ENCODE measurements at regions not wholly inside any gene's neighbourhood (a gene's known extent, or its start where the extent isn't known, plus 50 kb on each side); places are given as distances from the start of the nearest gene placed in this dataset.

- Histone ChIP-seq H3K36me3 (replicated peaks; ENCODE audit: low read depth, low read length) (no peaks in the 10 kb centered on the region), H3K27ac (ENCODE audit: low read length) (no peak overlapping the region), H3K4me1 (ENCODE audit: low read length) (no peaks in the 10 kb centered on the region), H3K4me2 (ENCODE audit: low read length) (no peak overlapping the region), H3K79me2 (ENCODE audit: low read length) (no peaks in the 10 kb centered on the region), H3K27me3 (ENCODE audit: low read depth, low read length) (no peaks in the 10 kb centered on the region), H3K9me3 (ENCODE audit: insufficient read depth, low read length) (no peaks in the 10 kb centered on the region), H3K4me3 (ENCODE audit: low read length) (no peak overlapping the region), H2AFZ (ENCODE audit: low read depth, low read length) (no peak overlapping the region), H4K20me1 (ENCODE audit: insufficient read depth, low read length) (no peaks in the 10 kb centered on the region), H3K9ac (ENCODE audit: low read length) (no peak overlapping the region)
- no peak for TF ChIP-seq EZH2phosphoT487 (IDR thresholded peaks at IDR 0.05; ENCODE audit: low read depth)
- no peak for TF ChIP-seq CTCF (IDR thresholded peaks at IDR 0.05; ENCODE audit: low read depth, low read length)
These were observed 256.1 kb upstream of the STS start for GRCh38 chrX:6891404-6891803.

DNA sequence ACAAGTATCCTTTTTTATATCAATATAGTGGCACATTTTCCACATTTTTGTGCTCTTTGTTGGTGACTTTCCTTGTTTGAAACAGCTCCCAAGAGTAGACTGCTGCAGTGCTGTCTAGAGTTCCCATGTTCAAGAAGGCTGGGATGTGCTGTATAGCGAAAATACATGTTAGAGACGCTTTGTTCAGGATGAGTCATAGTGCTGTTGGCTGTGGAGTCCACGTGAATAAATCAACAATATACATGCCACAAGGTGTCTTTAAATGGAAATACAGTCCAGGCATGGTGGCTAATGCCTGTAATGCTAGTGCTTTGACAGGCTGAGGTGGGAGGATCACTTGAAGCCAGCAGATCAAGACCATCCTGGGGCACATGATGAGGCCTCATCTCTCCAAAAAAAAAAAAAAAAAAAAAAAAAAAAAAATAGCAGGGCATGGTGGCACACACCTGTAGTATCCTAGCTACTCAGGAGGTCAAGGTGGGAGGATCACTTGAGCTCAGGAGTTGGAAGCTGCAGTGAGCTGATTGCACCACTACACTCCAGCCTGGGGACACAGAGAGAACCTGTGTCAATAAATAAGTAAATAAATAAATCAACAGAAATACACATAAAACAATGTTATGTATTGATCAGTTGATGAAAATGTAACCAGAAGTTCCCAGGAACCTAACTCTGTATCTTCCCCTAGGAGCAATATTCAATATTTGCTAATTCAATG is 256.8 kb upstream of the STS start:
- no peak overlapping the region for H2AFZ ChIP-seq (ENCODE audit: low read depth, low read length)
- H4K20me1 ChIP-seq (ENCODE audit: insufficient read depth, low read length), result no peaks in the 10 kb centered on the region
- no peaks in the 10 kb centered on the region for H3K9me3 ChIP-seq (ENCODE audit: insufficient read depth, low read length)
- H3K4me2 ChIP-seq (ENCODE audit: low read length), result no peak overlapping the region
- H3K4me3 ChIP-seq (ENCODE audit: low read length), result no peak overlapping the region
- H3K27me3 ChIP-seq (ENCODE audit: low read depth, low read length), result no peaks in the 10 kb centered on the region
- H3K9ac ChIP-seq (ENCODE audit: low read length), result no peak overlapping the region
- H3K79me2 ChIP-seq (ENCODE audit: low read length), result no peaks in the 10 kb centered on the region
- TF ChIP-seq CTCF (IDR thresholded peaks at IDR 0.05; ENCODE audit: low read depth, low read length), result no peak
- TF ChIP-seq EZH2phosphoT487 (IDR thresholded peaks at IDR 0.05; ENCODE audit: low read depth), result no peak
- no peaks in the 10 kb centered on the region for H3K36me3 ChIP-seq (replicated peaks; ENCODE audit: low read depth, low read length)
- no peak overlapping the region for H3K27ac ChIP-seq (ENCODE audit: low read length)
- H3K4me1 ChIP-seq (ENCODE audit: low read length), result no peaks in the 10 kb centered on the region

DNA sequence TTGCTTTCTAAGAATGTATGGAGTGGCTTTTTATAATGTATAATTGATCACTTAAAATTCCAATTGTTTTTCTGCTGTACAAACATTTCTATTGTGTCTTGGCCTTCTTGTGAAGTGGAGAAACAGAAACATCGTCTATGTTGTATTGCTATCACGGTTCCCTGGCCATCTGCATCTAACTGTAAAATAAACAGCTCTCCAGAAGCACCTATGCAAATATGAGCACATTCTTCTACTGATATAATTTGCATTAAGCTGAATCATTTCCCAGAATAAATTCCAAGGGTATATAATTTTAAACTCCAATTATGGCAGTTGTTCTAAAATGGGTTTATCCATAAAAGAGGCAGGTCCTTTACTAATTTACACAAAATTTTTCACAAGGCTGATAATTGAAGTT is 261.6 kb upstream of the STS start:
- H3K27ac ChIP-seq (ENCODE audit: low read length), result no peak overlapping the region
- no peaks in the 10 kb centered on the region for H3K27me3 ChIP-seq (ENCODE audit: low read depth, low read length)
- no peak overlapping the region for H3K4me2 ChIP-seq (ENCODE audit: low read length)
- no peak overlapping the region for H3K4me3 ChIP-seq (ENCODE audit: low read length)
- no peaks in the 10 kb centered on the region for H4K20me1 ChIP-seq (ENCODE audit: insufficient read depth, low read length)
- no peaks in the 10 kb centered on the region for H3K79me2 ChIP-seq (ENCODE audit: low read length)
- H3K9me3 ChIP-seq (ENCODE audit: insufficient read depth, low read length), result no peaks in the 10 kb centered on the region
- TF ChIP-seq CTCF (IDR thresholded peaks at IDR 0.05; ENCODE audit: low read depth, low read length) (no peak), EZH2phosphoT487 (IDR thresholded peaks at IDR 0.05; ENCODE audit: low read depth) (no peak)
- no peaks in the 10 kb centered on the region for H3K4me1 ChIP-seq (ENCODE audit: low read length)
- H3K36me3 ChIP-seq (replicated peaks; ENCODE audit: low read depth, low read length), result no peaks in the 10 kb centered on the region
- no peak overlapping the region for H3K9ac ChIP-seq (ENCODE audit: low read length)
- H2AFZ ChIP-seq (ENCODE audit: low read depth, low read length), result no peak overlapping the region

- Histone ChIP-seq H3K27ac (ENCODE audit: low read length) (no peak overlapping the region), H3K4me3 (ENCODE audit: low read length) (no peak overlapping the region), H3K4me2 (ENCODE audit: low read length) (no peak overlapping the region), H3K79me2 (ENCODE audit: low read length) (no peaks in the 10 kb centered on the region), H4K20me1 (ENCODE audit: insufficient read depth, low read length) (no peaks in the 10 kb centered on the region), H3K27me3 (ENCODE audit: low read depth, low read length) (no peaks in the 10 kb centered on the region), H3K9ac (ENCODE audit: low read length) (no peak overlapping the region), H3K36me3 (replicated peaks; ENCODE audit: low read depth, low read length) (no peaks in the 10 kb centered on the region), H3K9me3 (ENCODE audit: insufficient read depth, low read length) (no peaks in the 10 kb centered on the region), H3K4me1 (ENCODE audit: low read length) (no peaks in the 10 kb centered on the region), H2AFZ (ENCODE audit: low read depth, low read length) (no peak overlapping the region)
- TF ChIP-seq CTCF (IDR thresholded peaks at IDR 0.05; ENCODE audit: low read depth, low read length) (no peak), EZH2phosphoT487 (IDR thresholded peaks at IDR 0.05; ENCODE audit: low read depth) (no peak)
These were observed 262.1 kb upstream of the STS start for GRCh38 chrX:6885396-6885795.
